PC-9 (cell line): ENCODE measurements at regions not wholly inside any gene's neighbourhood (a gene's known extent, or its start where the extent isn't known, plus 50 kb on each side); places are given as distances from the start of the nearest gene placed in this dataset.

Experiments used
- BruUV-seq: library from RNA; stranded (reverse); fragments of 400-500 nt; replicated peaks from 2 replicates; lab custom pipeline; 2021; lab: Mats Ljungman, UMichigan
- CTCF ChIA-PET: fragments of 300-600 bp; sonication (Branson Sonifier 250); formaldehyde crosslinking; loops from one replicate; lab custom pipeline; 2022; ENCODE audit warnings: antibody characterized with exemption; lab: Charles Lee
- POLR2A ChIA-PET: fragments of 300-600 bp; sonication (Branson Sonifier 250); formaldehyde crosslinking; loops from one replicate; lab custom pipeline; 2022; ENCODE audit warnings: antibody characterized with exemption; ENCODE audit not compliant: unreplicated experiment; lab: Charles Lee
- DNase-seq, 2 experiments: peaks; one replicate each; pipeline versions ENCODE4 v3.0.0 to v3.0.0-alpha.2; 2015 to 2022; ENCODE audit warnings: mixed read lengths in 1 of 2
- H2AFZ ChIP-seq: fragments of 200-600 bp; sonication (generic); 2 replicates; pipeline ENCODE4 v1.8.1; 2017; ENCODE audit warnings: antibody characterized with exemption
- H3F3A ChIP-seq: fragments of 200-600 bp; sonication (generic); 2 replicates; pipeline ENCODE4 v1.8.1; 2017; ENCODE audit warnings: antibody characterized with exemption, mild to moderate bottlenecking, low read depth; ENCODE audit not compliant: insufficient read depth
- H3K27ac ChIP-seq: fragments of 200-600 bp; sonication (generic); 2 replicates; pipeline ENCODE4 v1.6.1; 2016; ENCODE audit warnings: mixed run types
- H3K27me3 ChIP-seq: fragments of 200-600 bp; sonication (generic); 2 replicates; pipeline ENCODE4 v1.6.1; 2016; ENCODE audit warnings: low read depth, mixed run types; ENCODE audit not compliant: insufficient read depth
- H3K36me3 ChIP-seq: fragments of 200-600 bp; sonication (generic); 2 replicates; pipeline ENCODE4 v1.6.1; 2016; ENCODE audit warnings: low read depth, mixed run types
- H3K4me1 ChIP-seq: fragments of 200-600 bp; sonication (generic); replicated peaks from 2 replicates; pipeline ENCODE4 v1.6.1; 2016; ENCODE audit warnings: mixed run types; ENCODE audit not compliant: insufficient read depth
- H3K4me2 ChIP-seq: fragments of 200-600 bp; sonication (generic); 2 replicates; pipeline ENCODE4 v1.6.1; 2017; ENCODE audit warnings: mixed run types
- H3K4me3 ChIP-seq: fragments of 200-600 bp; sonication (generic); 2 replicates; pipeline ENCODE4 v1.6.1; 2016; ENCODE audit warnings: mixed run types
- H3K79me2 ChIP-seq: fragments of 200-600 bp; sonication (generic); 2 replicates; pipeline ENCODE4 v1.6.1; 2017; ENCODE audit warnings: low read depth, mixed run types
- H3K9me2 ChIP-seq: fragments of 200-600 bp; sonication (generic); 2 replicates; pipeline ENCODE4 v1.8.1; 2017; ENCODE audit warnings: mild to moderate bottlenecking; ENCODE audit not compliant: insufficient read depth
- H3K9me3 ChIP-seq: fragments of 200-600 bp; sonication (generic); 2 replicates; pipeline ENCODE4 v1.8.1; 2016; ENCODE audit warnings: low read depth; ENCODE audit not compliant: insufficient read depth
- H4K20me1 ChIP-seq: fragments of 200-600 bp; sonication (generic); 2 replicates; pipeline ENCODE4 v1.8.1; 2017; ENCODE audit not compliant: insufficient read depth
- CTCF ChIP-seq: fragments of 200-600 bp; sonication (generic); conservative IDR thresholded peaks from 2 replicates; pipeline ENCODE4 v1.6.1; 2017; ENCODE audit warnings: mixed run types, antibody characterized with exemption, mild to moderate bottlenecking, moderate library complexity
- EZH2 ChIP-seq: fragments of 200-600 bp; sonication (generic); IDR thresholded peaks from 2 replicates; pipeline ENCODE4 v1.8.0; 2017; ENCODE audit warnings: antibody characterized with exemption, low read depth
- intact Hi-C: fragments of 100-400 bp; cut with micrococcal nuclease; formaldehyde crosslinking; loops from one replicate; pipeline ENCODE4 v1.10.0; 2022; ENCODE audit not compliant: unreplicated experiment

DNA sequence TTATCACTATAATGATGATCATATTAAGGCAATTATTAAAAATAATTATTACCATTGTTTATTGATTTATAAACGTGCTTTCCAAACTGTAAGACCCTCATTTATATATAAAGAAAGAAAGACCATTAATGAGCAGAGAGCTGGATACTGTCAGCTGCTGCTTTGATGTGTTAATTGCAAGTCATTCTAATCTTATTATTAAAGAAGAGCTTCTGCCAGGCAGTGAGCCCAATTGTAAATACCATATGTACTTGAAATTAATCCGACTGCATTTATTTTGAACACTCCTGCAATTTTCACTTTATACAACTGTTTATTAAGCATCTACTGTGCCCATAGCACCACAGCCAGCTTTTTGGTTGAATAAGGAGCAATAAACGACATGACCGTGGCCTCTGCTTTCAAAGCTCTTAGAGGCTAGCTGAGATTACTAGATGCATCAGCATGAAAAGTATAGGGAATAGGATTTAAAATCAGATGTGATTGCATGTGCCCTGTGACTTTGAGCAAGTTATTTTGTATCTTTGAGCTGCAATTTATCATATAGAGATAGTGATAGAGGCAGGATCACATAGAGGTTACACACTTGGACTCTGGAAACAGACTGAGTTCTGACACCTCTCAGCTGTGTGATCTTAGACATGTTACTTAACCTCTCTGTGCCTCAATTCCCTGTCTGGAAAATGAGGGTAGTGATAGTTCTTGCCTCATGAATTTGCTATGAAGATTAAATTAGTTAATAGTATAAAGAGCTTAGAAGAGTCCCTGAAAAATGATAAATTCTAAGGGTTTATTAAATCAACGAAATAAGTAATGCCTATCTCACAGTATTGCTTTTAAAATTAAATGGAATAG, 83.4 kb downstream of the MYCN start:
- ChIA-PET POLR2A (no interaction called here), CTCF (no interaction called here)
- Histone ChIP-seq H3F3A (no peaks in the 10 kb centered on the region), H3K4me3 (no peak overlapping the region), H4K20me1 (no peaks in the 10 kb centered on the region; the same call in 1 of the 2 replicates), H3K79me2 (no peaks in the 10 kb centered on the region), H3K4me2 (no peak overlapping the region), H3K9me3 (no peaks in the 10 kb centered on the region), H2AFZ (no peak overlapping the region), H3K4me1 (no peaks in the 10 kb centered on the region), H3K36me3 (no peaks in the 10 kb centered on the region), H3K9me2 (no peaks in the 10 kb centered on the region), H3K27ac (no peak overlapping the region), H3K27me3 (peaks cover 67% of the 10 kb centered on the region)
- no peak for DNase-seq
- TF ChIP-seq CTCF (no peak), EZH2 (no peak)
- intact Hi-C loops: no loop called here
- BruUV-seq: no TSS peak

GRCh38 chr2:16022548-16023240, 82.3 kb downstream of the MYCN start:
- H3K4me3 ChIP-seq: no peak overlapping the region

More at GRCh38 chr2:16022548-16023240, 82.3 kb downstream of the MYCN start:
- Histone ChIP-seq H3K79me2 (no peaks in the 10 kb centered on the region), H3K4me1 (no peaks in the 10 kb centered on the region), H3K27ac (no peak overlapping the region), H4K20me1 (no peaks in the 10 kb centered on the region; the same call in 1 of the 2 replicates), H3K27me3 (peaks cover 65% of the 10 kb centered on the region), H2AFZ (no peak overlapping the region), H3K4me2 (no peak overlapping the region), H3K9me3 (no peaks in the 10 kb centered on the region), H3K36me3 (no peaks in the 10 kb centered on the region), H3F3A (no peaks in the 10 kb centered on the region), H3K9me2 (no peaks in the 10 kb centered on the region)
- DNase-seq: no peak
- TF ChIP-seq CTCF (no peak), EZH2 (no peak)
- BruUV-seq: no TSS peak
- intact Hi-C loops: no loop called here
- ChIA-PET CTCF (no interaction called here), POLR2A (no interaction called here)
